CD4-positive, alpha-beta T cell (primary cell): ENCODE measurements at regions not wholly inside any gene's neighbourhood (a gene's known extent, or its start where the extent isn't known, plus 50 kb on each side); places are given as distances from the start of the nearest gene placed in this dataset.

Source experiments
- ATAC-seq: fragments of 200-7000 bp; cut with Tn5 transposase; one replicate; pipeline ENCODE4 v1.10.0; 2022; ENCODE audit warnings: mild to moderate bottlenecking; ENCODE audit not compliant: poor library complexity
- CTCF ChIA-PET: fragments of 350-600 bp; sonication (Branson Sonifier 250); formaldehyde crosslinking; loops from one replicate; lab custom pipeline; 2021; ENCODE audit warnings: antibody characterized with exemption, inconsistent platforms; lab: Charles Lee
- POLR2A ChIA-PET: fragments of 350-600 bp; sonication (Branson Sonifier 250); formaldehyde crosslinking; loops from one replicate; lab custom pipeline; 2021; ENCODE audit warnings: antibody characterized with exemption, inconsistent platforms; lab: Charles Lee
- DNase-seq, 14 experiments: peaks; one replicate each; pipeline ENCODE4 v3.0.0-alpha.2; 2013 to 2020; ENCODE audit warnings: mixed read lengths in 2 of 14
- H3K27ac ChIP-seq, 2 donors: one replicate each; pipeline versions ENCODE4 v1.5.1 to v1.7.0; 2013; ENCODE audit warnings: low read length in 2 of 2, low read depth in 1 of 2, mild to moderate bottlenecking in 1 of 2
- H3K27me3 ChIP-seq, 2 experiments: 1 replicate in 1 of 2; 2 replicates in 1 of 2; pipeline versions ENCODE4 v1.6.1 to v1.7.0; 2013; ENCODE audit warnings: low read length in 2 of 2, control low read depth in 1 of 2, mild to moderate bottlenecking in 1 of 2, moderate library complexity in 1 of 2; ENCODE audit not compliant: insufficient read depth in 2 of 2, control insufficient read depth in 1 of 2
- H3K36me3 ChIP-seq: one replicate; pipeline ENCODE4 v1.6.1; 2013; ENCODE audit warnings: low read length, control low read depth; ENCODE audit not compliant: insufficient read depth
- H3K4me1 ChIP-seq: one replicate; pipeline ENCODE4 v1.6.1; 2013; ENCODE audit warnings: low read length, control low read depth; ENCODE audit not compliant: insufficient read depth
- H3K4me3 ChIP-seq: one replicate; pipeline ENCODE4 v1.5.1; 2013; ENCODE audit warnings: mild to moderate bottlenecking, low read length, moderate library complexity
- H3K9me3 ChIP-seq, 2 experiments: 1 replicate in 1 of 2; 2 replicates in 1 of 2; pipeline versions ENCODE4 v1.6.1 to v1.7.0; 2013; ENCODE audit warnings: low read length in 2 of 2, mild to moderate bottlenecking in 2 of 2, control low read depth in 1 of 2, moderate library complexity in 1 of 2; ENCODE audit not compliant: control insufficient read depth in 1 of 2, insufficient read depth in 1 of 2
- H3K27ac Mint-ChIP-seq: one replicate; pipeline ENCODE4 v1.8.0; 2020; ENCODE audit warnings: mixed read lengths
- H3K27me3 Mint-ChIP-seq: one replicate; pipeline ENCODE4 v1.8.0; 2021; ENCODE audit warnings: mixed read lengths
- H3K36me3 Mint-ChIP-seq: one replicate; pipeline ENCODE4 v1.8.0; 2021; ENCODE audit warnings: low read depth, mixed read lengths
- H3K4me1 Mint-ChIP-seq: one replicate; pipeline ENCODE4 v1.8.0; 2021; ENCODE audit warnings: low read depth, mixed read lengths
- H3K4me3 Mint-ChIP-seq: one replicate; pipeline ENCODE4 v1.8.0; 2020; ENCODE audit warnings: mild to moderate bottlenecking, mixed read lengths
- H3K9me3 Mint-ChIP-seq: one replicate; pipeline ENCODE4 v1.8.0; 2020; ENCODE audit warnings: mixed read lengths
- CTCF ChIP-seq: fragments of 200-600 bp; IDR thresholded peaks from one replicate; pipeline ENCODE4 v1.8.0; 2022; ENCODE audit warnings: antibody characterized with exemption, mild to moderate bottlenecking
- intact Hi-C, 2 experiments: fragments of 100-400 bp; cut with DNase I in 1 of 2; cut with micrococcal nuclease in 1 of 2; formaldehyde crosslinking; loops; one replicate each; pipeline versions ENCODE4 v1.15.1 to v1.9.0; 2023 to 2025; cut with DNase I, micrococcal nuclease

GRCh38 chr18:26635466-26635865 is 87.1 kb upstream of the KCTD1 start:
- Mint-ChIP-seq H3K27me3 (peaks cover 4% of the 10 kb centered on the region), H3K9me3 (no peaks in the 10 kb centered on the region), H3K4me3 (no peak overlapping the region), H3K36me3 (no peaks in the 10 kb centered on the region), H3K27ac (no peak overlapping the region), H3K4me1 (no peaks in the 10 kb centered on the region)
- no peak for TF ChIP-seq CTCF
- H3K4me3 ChIP-seq = no peak overlapping the region
- no peak overlapping the region for H3K27ac ChIP-seq
- DNase-seq (no peak), ATAC-seq (no peak)
- no peaks in the 10 kb centered on the region for H3K9me3 ChIP-seq
- intact Hi-C loops = no loop called here
- ChIA-PET CTCF (no interaction called here), POLR2A (no interaction called here)
- no peaks in the 10 kb centered on the region for H3K36me3 ChIP-seq
- no peaks in the 10 kb centered on the region for H3K4me1 ChIP-seq
- H3K27me3 ChIP-seq = no peaks in the 10 kb centered on the region

- H3K4me1 ChIP-seq = no peaks in the 10 kb centered on the region
- H3K9me3 ChIP-seq = no peaks in the 10 kb centered on the region
- no peak overlapping the region for H3K27ac ChIP-seq
- H3K4me1 Mint-ChIP-seq = no peaks in the 10 kb centered on the region
- no peak for ATAC-seq
- no peak overlapping the region for H3K4me3 Mint-ChIP-seq
- CTCF ChIA-PET = no interaction called here
- POLR2A ChIA-PET = no interaction called here
- no peaks in the 10 kb centered on the region for H3K36me3 ChIP-seq
- H3K27me3 Mint-ChIP-seq = peaks cover 5% of the 10 kb centered on the region
- no peaks in the 10 kb centered on the region for H3K9me3 Mint-ChIP-seq
- H3K27ac Mint-ChIP-seq = no peak overlapping the region
- H3K4me3 ChIP-seq = no peak overlapping the region
- H3K27me3 ChIP-seq = no peaks in the 10 kb centered on the region
- no peaks in the 10 kb centered on the region for H3K36me3 Mint-ChIP-seq
- intact Hi-C loops = no loop called here
- DNase-seq = no peak
- TF ChIP-seq CTCF = no peak
These were observed 86.3 kb upstream of the KCTD1 start for GRCh38 chr18:26634631-26635030.

GRCh38 chr18:26631135-26631534 is 82.8 kb upstream of the KCTD1 start:
- H3K36me3 ChIP-seq = no peaks in the 10 kb centered on the region
- no peak for DNase-seq
- no peaks in the 10 kb centered on the region for H3K4me1 ChIP-seq
- ATAC-seq = no peak
- no peaks in the 10 kb centered on the region for H3K36me3 Mint-ChIP-seq
- intact Hi-C loops = no loop called here
- no peaks in the 10 kb centered on the region for H3K9me3 Mint-ChIP-seq
- ChIA-PET CTCF (no interaction called here), POLR2A (no interaction called here)
- H3K4me3 Mint-ChIP-seq = no peak overlapping the region
- H3K9me3 ChIP-seq = no peaks in the 10 kb centered on the region
- TF ChIP-seq CTCF = no peak
- H3K27me3 ChIP-seq = peaks cover 0 to 9% of the 10 kb centered on the region in 2 experiments
- no peak overlapping the region for H3K27ac Mint-ChIP-seq
- no peak overlapping the region for H3K4me3 ChIP-seq
- H3K4me1 Mint-ChIP-seq = no peaks in the 10 kb centered on the region
- H3K27ac ChIP-seq = no peak overlapping the region
- peaks cover 5% of the 10 kb centered on the region for H3K27me3 Mint-ChIP-seq
